ENCODE measurements at regions not wholly inside any gene's neighbourhood (a gene's known extent, or its start where the extent isn't known, plus 50 kb on each side); places are given as distances from the start of the nearest gene placed in this dataset.

DNA sequence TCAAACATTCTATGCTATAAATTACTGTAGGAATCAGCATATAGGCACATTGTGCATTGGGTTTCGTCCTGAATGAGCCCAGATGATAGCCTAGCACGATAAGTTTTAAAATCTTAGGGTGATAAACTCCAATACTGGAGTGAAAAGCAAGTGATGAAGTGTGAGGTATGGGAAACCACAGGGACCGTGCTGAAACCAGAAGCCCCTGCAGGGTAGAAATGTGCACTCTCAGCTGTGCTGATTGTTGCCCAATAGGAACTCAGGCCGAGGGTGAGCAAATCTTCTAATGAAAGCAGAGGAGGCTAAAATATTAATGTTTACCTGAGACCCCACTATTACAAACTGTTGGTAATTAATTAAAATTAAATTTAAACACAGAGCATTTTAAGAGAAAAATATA is 1486.6 kb downstream of the AACS start:
- no peak for TF ChIP-seq CTCF (IDR thresholded peaks at IDR 0.05)
- intact Hi-C loops (cut with micrococcal nuclease), result no loop called here
- H3K4me1 Mint-ChIP-seq, result no peaks in the 10 kb centered on the region

GRCh38 chr12:126554625-126555024 is 1489.4 kb downstream of the AACS start:
- Mint-ChIP-seq H3K4me1 (no peaks in the 10 kb centered on the region), H3K9me3 (peaks cover 5 to 10% of the 10 kb centered on the region in 2 donors), H3K27me3 (ENCODE audit: low read depth in 2 of 2) (no peaks in the 10 kb centered on the region), H3K27ac (no peak overlapping the region), H3K36me3 (no peaks in the 10 kb centered on the region), H3K4me3 (no peak overlapping the region)
- no peak overlapping the region for H3K4me3 ChIP-seq (ENCODE audit: low read length)
- no peaks in the 10 kb centered on the region for H3K27me3 ChIP-seq (ENCODE audit: control insufficient read depth, insufficient read depth, low read length)
- no peaks in the 10 kb centered on the region for H3K36me3 ChIP-seq (ENCODE audit: control insufficient read depth, insufficient read depth, low read length)
- intact Hi-C loops (cut with micrococcal nuclease), result no loop called here
- H3K4me1 ChIP-seq (ENCODE audit: control insufficient read depth, insufficient read depth, low read length), result no peaks in the 10 kb centered on the region
- ATAC-seq, result no peak
- no peaks in the 10 kb centered on the region for H3K9me3 ChIP-seq (ENCODE audit: control insufficient read depth, insufficient read depth, low read length)
- 62% methylated on average over 2 of the region's 7 CpGs for WGBS (ENCODE audit: insufficient coverage)
- H3K27ac ChIP-seq (ENCODE audit: low read length), result no peak overlapping the region
- no peak for DNase-seq
- no peak for TF ChIP-seq CTCF (IDR thresholded peaks at IDR 0.05)

More for the DNA sequence above, 1486.6 kb downstream of the AACS start:
- no peak overlapping the region for H3K27ac Mint-ChIP-seq
- 53% methylated on average over 4 of the region's 4 CpGs for WGBS (ENCODE audit: insufficient coverage)
- H3K9me3 Mint-ChIP-seq, result peaks cover 5 to 10% of the 10 kb centered on the region in 2 donors
- ATAC-seq, result no peak
- H3K27me3 Mint-ChIP-seq (ENCODE audit: low read depth in 2 of 2), result no peaks in the 10 kb centered on the region
- H3K4me1 ChIP-seq (ENCODE audit: control insufficient read depth, insufficient read depth, low read length), result no peaks in the 10 kb centered on the region
- H3K4me3 ChIP-seq (ENCODE audit: low read length), result no peak overlapping the region
- no peaks in the 10 kb centered on the region for H3K27me3 ChIP-seq (ENCODE audit: control insufficient read depth, insufficient read depth, low read length)
- no peak overlapping the region for H3K27ac ChIP-seq (ENCODE audit: low read length)
- H3K9me3 ChIP-seq (ENCODE audit: control insufficient read depth, insufficient read depth, low read length), result no peaks in the 10 kb centered on the region
- no peak for DNase-seq
- H3K36me3 ChIP-seq (ENCODE audit: control insufficient read depth, insufficient read depth, low read length), result no peaks in the 10 kb centered on the region
- no peaks in the 10 kb centered on the region for H3K36me3 Mint-ChIP-seq
- no peak overlapping the region for H3K4me3 Mint-ChIP-seq

- DNase-seq (no peak), ATAC-seq (no peak)
- no peak for TF ChIP-seq CTCF (IDR thresholded peaks at IDR 0.05)
- no peaks in the 10 kb centered on the region for H3K36me3 ChIP-seq (ENCODE audit: control insufficient read depth, insufficient read depth, low read length)
- H3K36me3 Mint-ChIP-seq, result no peaks in the 10 kb centered on the region
- H3K27ac ChIP-seq (ENCODE audit: low read length), result no peak overlapping the region
- no peak overlapping the region for H3K4me3 Mint-ChIP-seq
- no peaks in the 10 kb centered on the region for H3K27me3 ChIP-seq (ENCODE audit: control insufficient read depth, insufficient read depth, low read length)
- peaks cover 8 to 10% of the 10 kb centered on the region in 2 donors for H3K9me3 Mint-ChIP-seq
- H3K4me3 ChIP-seq (ENCODE audit: low read length), result no peak overlapping the region
- WGBS (ENCODE audit: insufficient coverage), result 81% methylated on average over 3 of the region's 5 CpGs
- no peaks in the 10 kb centered on the region for H3K27me3 Mint-ChIP-seq (ENCODE audit: low read depth in 2 of 2)
- no peaks in the 10 kb centered on the region for H3K9me3 ChIP-seq (ENCODE audit: control insufficient read depth, insufficient read depth, low read length)
- H3K4me1 Mint-ChIP-seq, result no peaks in the 10 kb centered on the region
- no peak overlapping the region for H3K27ac Mint-ChIP-seq
- intact Hi-C loops (cut with micrococcal nuclease), result no loop called here
- H3K4me1 ChIP-seq (ENCODE audit: control insufficient read depth, insufficient read depth, low read length), result no peaks in the 10 kb centered on the region
Measured at GRCh38 chr12:126557659-126558058, 1492.4 kb downstream of the AACS start.

GRCh38 chr12:126558219-126558618 is 1493.0 kb downstream of the AACS start:
- H3K36me3 Mint-ChIP-seq, result no peaks in the 10 kb centered on the region

More at GRCh38 chr12:126558219-126558618, 1493.0 kb downstream of the AACS start:
- no peak for TF ChIP-seq CTCF (IDR thresholded peaks at IDR 0.05)
- Mint-ChIP-seq H3K4me3 (no peak overlapping the region), H3K9me3 (peaks cover 8 to 10% of the 10 kb centered on the region in 2 donors), H3K27ac (no peak overlapping the region), H3K27me3 (ENCODE audit: low read depth in 2 of 2) (no peaks in the 10 kb centered on the region), H3K4me1 (no peaks in the 10 kb centered on the region)
- Histone ChIP-seq H3K27me3 (ENCODE audit: control insufficient read depth, insufficient read depth, low read length) (no peaks in the 10 kb centered on the region), H3K4me3 (ENCODE audit: low read length) (no peak overlapping the region), H3K27ac (ENCODE audit: low read length) (no peak overlapping the region), H3K9me3 (ENCODE audit: control insufficient read depth, insufficient read depth, low read length) (no peaks in the 10 kb centered on the region), H3K4me1 (ENCODE audit: control insufficient read depth, insufficient read depth, low read length) (no peaks in the 10 kb centered on the region), H3K36me3 (ENCODE audit: control insufficient read depth, insufficient read depth, low read length) (no peaks in the 10 kb centered on the region)
- ATAC-seq (no peak), DNase-seq (no peak)
- WGBS (ENCODE audit: insufficient coverage), result 81% methylated on average over 2 of the region's 2 CpGs
- intact Hi-C loops (cut with micrococcal nuclease), result no loop called here

Measured in natural killer cell (primary cell).